Osteoblast (primary cell): ENCODE measurements at regions not wholly inside any gene's neighbourhood (a gene's known extent, or its start where the extent isn't known, plus 50 kb on each side); places are given as distances from the start of the nearest gene placed in this dataset.
"Not testable (repeated sequence)": the region's sequence is repeated elsewhere in the genome, so short reads cannot be mapped to it uniquely, and the experiment has no call there.

Experiments
- DNase-seq: peaks from one replicate; pipeline ENCODE4 v3.0.0; 2011; ENCODE audit warnings: low spot score, mixed read lengths; ENCODE audit not compliant: insufficient read length; ENCODE audit errors: missing footprints
- H2AFZ ChIP-seq: 2 replicates; pipeline ENCODE4 v1.6.0; 2011; ENCODE audit warnings: mild to moderate bottlenecking, low read length
- H3K27ac ChIP-seq: 2 replicates; pipeline ENCODE4 v1.5.1; 2011; ENCODE audit warnings: mild to moderate bottlenecking, low read depth, low read length, moderate library complexity
- H3K27me3 ChIP-seq: 2 replicates; pipeline ENCODE4 v1.6.0; 2012; ENCODE audit warnings: mild to moderate bottlenecking, control low read depth, inconsistent platforms, low read length, moderate library complexity; ENCODE audit not compliant: insufficient read depth
- H3K36me3 ChIP-seq: 2 replicates; pipeline ENCODE4 v1.5.1; 2011; ENCODE audit warnings: mild to moderate bottlenecking, low read length, control low read depth, moderate library complexity; ENCODE audit not compliant: insufficient read depth
- H3K4me1 ChIP-seq: 2 replicates; pipeline ENCODE4 v1.5.1; 2011; ENCODE audit warnings: mild to moderate bottlenecking, low read length, control low read depth, moderate library complexity; ENCODE audit not compliant: insufficient read depth
- H3K4me2 ChIP-seq: 2 replicates; pipeline ENCODE4 v1.6.0; 2011; ENCODE audit warnings: mild to moderate bottlenecking, low read length; ENCODE audit not compliant: insufficient read depth
- H3K4me3 ChIP-seq: fragments of 200-600 bp; sonication (generic); 3 replicates; pipeline ENCODE4 v1.5.1; 2012; ENCODE audit warnings: mild to moderate bottlenecking, low read length, inconsistent platforms; ENCODE audit not compliant: insufficient read depth
- H3K79me2 ChIP-seq: 2 replicates; pipeline ENCODE4 v1.6.0; 2012; ENCODE audit warnings: mild to moderate bottlenecking, low read length, control low read depth, inconsistent platforms; ENCODE audit not compliant: insufficient read depth
- H3K9me3 ChIP-seq: 2 replicates; pipeline ENCODE4 v1.5.1; 2011; ENCODE audit warnings: low read depth, low read length, control low read depth
- H4K20me1 ChIP-seq: 2 replicates; pipeline ENCODE4 v1.6.0; 2012; ENCODE audit warnings: mild to moderate bottlenecking, low read length, control low read depth; ENCODE audit not compliant: insufficient read depth
- CTCF ChIP-seq: IDR thresholded peaks from 2 replicates; pipeline ENCODE4 v1.5.1; 2011; ENCODE audit warnings: mild to moderate bottlenecking, low read depth, low read length, moderate library complexity; ENCODE audit errors: extremely low read depth

GRCh38 chr12:38162708-38163441 is 153.7 kb upstream of the ALG10B start:
- H3K4me2 ChIP-seq: no peak overlapping the region
- no peaks in the 10 kb centered on the region for H3K36me3 ChIP-seq
- H3K27me3 ChIP-seq: no peaks in the 10 kb centered on the region
- H3K4me3 ChIP-seq: no peak overlapping the region
- TF ChIP-seq CTCF: no peak
- H3K27ac ChIP-seq: no peak overlapping the region
- no peak for DNase-seq
- no peaks in the 10 kb centered on the region for H3K79me2 ChIP-seq
- no peaks in the 10 kb centered on the region for H3K4me1 ChIP-seq
- no peaks in the 10 kb centered on the region for H3K9me3 ChIP-seq
- H4K20me1 ChIP-seq: no peaks in the 10 kb centered on the region
- no peak overlapping the region for H2AFZ ChIP-seq

DNA sequence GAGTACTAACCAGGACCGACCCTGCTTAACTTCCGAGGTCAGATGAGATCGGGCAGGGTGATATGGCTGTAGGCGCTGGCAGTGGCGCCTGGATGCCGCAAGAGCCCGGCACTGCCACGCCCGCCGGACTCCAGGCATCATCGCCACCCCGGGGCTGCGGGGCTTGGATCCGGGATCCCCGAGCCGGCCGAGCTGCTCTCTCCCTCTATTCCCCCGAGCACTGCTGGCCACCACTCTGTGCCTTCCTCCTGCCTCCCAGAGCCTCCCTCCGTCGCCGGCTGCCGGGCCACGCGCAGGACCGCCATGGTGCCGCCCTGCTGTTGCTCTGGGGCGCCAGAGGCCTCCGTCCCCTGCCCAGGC is 153.2 kb upstream of the ALG10B start:
- Histone ChIP-seq H3K36me3 (no peaks in the 10 kb centered on the region), H2AFZ (no peak overlapping the region), H4K20me1 (no peaks in the 10 kb centered on the region), H3K9me3 (no peaks in the 10 kb centered on the region), H3K4me2 (no peak overlapping the region), H3K4me3 (no peak overlapping the region), H3K27ac (no peak overlapping the region), H3K79me2 (no peaks in the 10 kb centered on the region), H3K4me1 (no peaks in the 10 kb centered on the region), H3K27me3 (no peaks in the 10 kb centered on the region)
- DNase-seq: no peak
- TF ChIP-seq CTCF: no peak

DNA sequence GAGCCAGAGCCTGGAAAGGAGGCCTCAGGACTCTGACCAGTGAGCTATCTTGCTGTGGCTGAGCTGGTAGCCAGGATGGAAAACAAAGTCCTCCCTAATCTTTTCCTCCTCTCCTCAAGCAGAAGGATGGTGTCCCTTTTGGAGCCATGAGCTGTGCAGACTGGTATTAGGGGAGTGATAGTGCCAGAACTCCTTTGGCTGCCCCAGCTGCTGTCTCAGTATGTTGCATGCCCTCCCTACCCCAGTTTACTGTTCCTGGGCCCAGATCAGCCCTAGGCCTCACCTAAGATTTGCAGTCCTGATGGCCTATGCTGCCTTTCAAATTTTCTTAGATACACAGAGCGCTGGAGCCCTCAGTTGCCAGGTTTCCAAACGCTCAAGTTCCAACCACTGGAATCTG is 150.3 kb upstream of the ALG10B start:
- no peaks in the 10 kb centered on the region for H3K4me1 ChIP-seq
- no peaks in the 10 kb centered on the region for H3K9me3 ChIP-seq
- H4K20me1 ChIP-seq: no peaks in the 10 kb centered on the region
- no peak overlapping the region for H3K27ac ChIP-seq
- H3K79me2 ChIP-seq: no peaks in the 10 kb centered on the region
- no peak overlapping the region for H3K4me3 ChIP-seq
- H3K4me2 ChIP-seq: no peak overlapping the region
- H2AFZ ChIP-seq: no peak overlapping the region
- no peaks in the 10 kb centered on the region for H3K27me3 ChIP-seq
- H3K36me3 ChIP-seq: no peaks in the 10 kb centered on the region
- no peak for DNase-seq
- no peak for TF ChIP-seq CTCF

GRCh38 chr12:38175538-38175937 is 141.0 kb upstream of the ALG10B start:
- Histone ChIP-seq H3K27ac (no peak overlapping the region), H3K79me2 (no peaks in the 10 kb centered on the region), H3K4me3 (no peak overlapping the region), H3K36me3 (no peaks in the 10 kb centered on the region), H3K4me2 (no peak overlapping the region), H4K20me1 (no peaks in the 10 kb centered on the region), H3K9me3 (peaks cover 5% of the 10 kb centered on the region), H3K27me3 (no peaks in the 10 kb centered on the region), H2AFZ (no peak overlapping the region), H3K4me1 (no peaks in the 10 kb centered on the region)
- TF ChIP-seq CTCF: no peak
- no peak for DNase-seq

- H3K79me2 ChIP-seq, H3K27me3 ChIP-seq, H3K36me3 ChIP-seq, DNase-seq, H3K4me1 ChIP-seq, H3K27ac ChIP-seq, H2AFZ ChIP-seq, H3K9me3 ChIP-seq, H4K20me1 ChIP-seq, H3K4me3 ChIP-seq, H3K4me2 ChIP-seq: not testable (repeated sequence)
Measured at GRCh38 chr12:38183617-38184016, 133.0 kb upstream of the ALG10B start.

DNA sequence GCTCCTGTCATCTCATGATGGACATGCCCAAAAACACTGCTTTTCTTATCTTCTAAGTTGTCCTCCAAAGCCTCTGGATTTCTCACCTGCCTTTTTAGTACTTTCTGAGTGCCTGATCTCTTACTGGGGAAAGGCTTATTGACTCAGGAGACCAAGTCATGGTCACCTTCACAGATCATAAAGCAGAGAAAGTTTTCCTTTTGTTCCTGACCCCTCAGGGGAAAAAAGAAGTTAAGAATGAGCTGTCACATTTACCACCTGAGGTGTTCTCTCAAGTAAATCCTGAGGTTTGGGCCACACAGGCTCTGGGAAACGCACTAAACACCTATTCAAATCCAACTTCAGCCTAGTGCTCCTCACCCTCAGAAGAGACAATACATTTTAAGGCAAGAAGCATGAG is 119.3 kb upstream of the ALG10B start:
- H2AFZ ChIP-seq, H4K20me1 ChIP-seq, H3K27me3 ChIP-seq, H3K4me1 ChIP-seq, DNase-seq, H3K79me2 ChIP-seq, H3K4me2 ChIP-seq, H3K36me3 ChIP-seq, H3K9me3 ChIP-seq, H3K27ac ChIP-seq, H3K4me3 ChIP-seq: not testable (repeated sequence)
